Fibroblast of pulmonary artery (primary cell): ENCODE measurements at regions not wholly inside any gene's neighbourhood (a gene's known extent, or its start where the extent isn't known, plus 50 kb on each side); places are given as distances from the start of the nearest gene placed in this dataset.

Experiments
- DNase-seq: peaks from one replicate; pipeline ENCODE4 v3.0.0-alpha.2; 2010; ENCODE audit warnings: low read depth
- H3K4me3 ChIP-seq: replicated peaks from 2 replicates; pipeline ENCODE4 v1.5.1; 2011; ENCODE audit warnings: low read depth, mild to moderate bottlenecking, control low read depth, low read length, moderate library complexity
- TF ChIP-seq, protein P1 (sequence below): IDR thresholded peaks from 2 replicates; pipeline ENCODE4 v1.5.1; 2011; ENCODE audit warnings: mild to moderate bottlenecking, control low read depth, low read length, inconsistent platforms; ENCODE audit errors: missing control alignments

DNA sequence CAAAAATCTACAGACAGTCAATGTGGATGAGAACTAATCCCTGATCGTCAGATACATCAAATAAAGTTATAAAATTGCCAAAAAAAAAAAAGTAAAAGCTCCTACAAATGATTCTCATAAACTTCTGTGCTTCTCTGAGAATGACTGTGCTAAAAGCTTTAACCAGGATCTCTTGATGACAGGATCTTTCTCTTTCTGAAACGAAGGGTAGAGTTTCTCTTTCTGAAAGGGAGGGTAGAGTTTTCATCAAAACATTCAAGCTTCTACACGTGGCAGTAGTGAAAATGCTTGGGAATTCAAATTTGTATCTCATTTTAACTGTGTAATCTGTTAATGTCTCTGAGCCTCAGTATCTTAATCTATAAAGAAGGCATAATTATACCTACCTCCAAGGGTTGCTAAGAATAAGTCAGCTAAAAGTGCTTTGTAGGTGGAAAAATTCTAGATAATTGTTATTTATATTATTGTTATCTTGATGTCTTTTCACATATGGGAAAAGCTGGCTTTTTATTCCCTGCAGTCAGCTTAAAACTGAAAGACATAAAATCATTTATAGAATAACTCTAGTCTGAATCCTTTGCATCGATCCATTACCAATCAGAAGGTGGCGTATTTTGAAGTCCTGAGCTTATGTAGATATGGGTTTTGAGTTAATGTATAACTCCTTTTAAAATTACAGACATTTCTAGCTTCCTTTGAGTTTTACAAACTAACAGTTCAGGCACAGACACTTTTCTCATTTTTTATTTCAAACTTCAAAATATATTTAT is 157.4 kb downstream of the DACT1 start:
- no peak overlapping the region for H3K4me3 ChIP-seq
- TF ChIP-seq, protein P1, sequence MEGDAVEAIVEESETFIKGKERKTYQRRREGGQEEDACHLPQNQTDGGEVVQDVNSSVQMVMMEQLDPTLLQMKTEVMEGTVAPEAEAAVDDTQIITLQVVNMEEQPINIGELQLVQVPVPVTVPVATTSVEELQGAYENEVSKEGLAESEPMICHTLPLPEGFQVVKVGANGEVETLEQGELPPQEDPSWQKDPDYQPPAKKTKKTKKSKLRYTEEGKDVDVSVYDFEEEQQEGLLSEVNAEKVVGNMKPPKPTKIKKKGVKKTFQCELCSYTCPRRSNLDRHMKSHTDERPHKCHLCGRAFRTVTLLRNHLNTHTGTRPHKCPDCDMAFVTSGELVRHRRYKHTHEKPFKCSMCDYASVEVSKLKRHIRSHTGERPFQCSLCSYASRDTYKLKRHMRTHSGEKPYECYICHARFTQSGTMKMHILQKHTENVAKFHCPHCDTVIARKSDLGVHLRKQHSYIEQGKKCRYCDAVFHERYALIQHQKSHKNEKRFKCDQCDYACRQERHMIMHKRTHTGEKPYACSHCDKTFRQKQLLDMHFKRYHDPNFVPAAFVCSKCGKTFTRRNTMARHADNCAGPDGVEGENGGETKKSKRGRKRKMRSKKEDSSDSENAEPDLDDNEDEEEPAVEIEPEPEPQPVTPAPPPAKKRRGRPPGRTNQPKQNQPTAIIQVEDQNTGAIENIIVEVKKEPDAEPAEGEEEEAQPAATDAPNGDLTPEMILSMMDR, result no peak
- DNase-seq, result no peak

DNA sequence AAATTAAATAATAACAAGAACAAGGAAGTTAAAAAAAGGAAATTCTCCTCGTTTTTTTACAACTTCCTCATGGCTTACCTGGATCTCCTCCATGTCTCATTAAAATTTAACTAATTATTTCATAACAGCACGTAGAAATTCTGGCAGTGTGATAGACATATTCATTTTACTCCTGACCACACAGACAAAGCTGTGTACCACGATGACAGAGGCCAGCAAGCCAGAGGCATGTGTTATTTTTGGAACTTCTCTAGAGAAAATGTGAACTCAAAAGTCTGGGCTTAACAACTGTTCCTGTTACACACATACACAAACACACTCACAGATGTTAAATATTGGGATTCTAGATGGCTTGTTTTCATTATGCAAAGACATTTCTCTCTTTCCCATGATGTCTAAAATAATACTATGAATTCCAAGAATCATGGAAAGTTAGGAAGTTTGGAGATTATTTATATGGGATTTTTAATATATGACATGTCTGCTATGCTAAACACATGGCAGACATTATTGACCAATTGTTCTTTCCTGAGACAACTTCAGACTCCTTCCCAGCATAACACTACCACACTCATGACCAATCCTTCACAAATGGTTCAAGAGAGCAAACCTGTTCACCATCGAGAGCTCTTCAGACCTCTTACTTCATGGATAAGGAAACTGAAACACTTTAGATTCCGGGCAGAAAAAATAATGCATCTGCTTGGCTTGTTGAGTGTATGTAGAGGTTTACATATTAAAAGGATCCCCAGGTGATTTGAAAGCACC is 158.7 kb downstream of the DACT1 start:
- TF ChIP-seq, protein P1, result no peak
- DNase-seq, result no peak
- no peak overlapping the region for H3K4me3 ChIP-seq

DNA sequence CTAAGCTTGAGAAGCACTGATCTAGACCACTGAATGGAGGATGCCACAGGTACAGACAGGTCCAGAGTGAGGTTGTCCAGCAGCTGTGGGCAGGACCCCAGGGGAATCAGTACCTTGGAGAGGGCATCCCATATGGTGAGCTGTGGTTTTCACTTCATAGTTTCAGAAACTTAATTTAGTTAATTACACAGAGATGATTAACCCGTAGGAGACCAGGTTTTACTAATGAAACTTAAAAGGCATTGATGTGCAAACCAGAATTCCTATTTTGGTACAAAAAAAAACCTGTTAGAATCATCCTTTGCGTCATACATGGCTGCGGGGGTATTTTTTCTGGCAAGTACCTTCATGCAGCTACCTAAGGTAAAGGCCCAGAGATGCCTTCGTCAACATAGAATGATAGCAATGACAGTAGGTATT is 159.3 kb downstream of the DACT1 start:
- TF ChIP-seq, protein P1, result no peak
- H3K4me3 ChIP-seq, result no peak overlapping the region
- DNase-seq, result peak; percentile 23

GRCh38 chr14:58798173-58798572 is 160.4 kb downstream of the DACT1 start:
- TF ChIP-seq, protein P1, result no peak
- H3K4me3 ChIP-seq, result no peak overlapping the region
- DNase-seq, result no peak

DNA sequence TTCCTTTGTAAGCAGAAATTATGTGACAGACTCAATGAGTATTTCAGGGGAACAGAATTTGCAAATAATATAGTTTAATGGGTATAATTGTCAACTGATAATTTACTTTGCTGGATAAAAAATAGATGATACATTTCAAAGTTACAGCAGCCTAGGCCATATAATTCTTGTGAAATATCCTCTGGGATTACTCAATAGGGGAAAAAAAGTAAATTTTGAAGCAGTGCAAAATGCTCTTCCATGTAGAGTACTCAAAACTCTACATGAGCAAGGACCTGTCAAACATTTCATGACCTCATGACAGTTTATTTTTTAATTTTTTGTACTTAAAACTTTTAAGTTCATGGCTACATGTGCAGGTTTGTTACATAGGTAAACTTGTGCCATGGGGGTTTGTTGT is 163.3 kb downstream of the DACT1 start:
- no peak overlapping the region for H3K4me3 ChIP-seq
- TF ChIP-seq, protein P1, result no peak
- no peak for DNase-seq

- TF ChIP-seq, protein P1, result no peak
- no peak overlapping the region for H3K4me3 ChIP-seq
- peak; percentile 59 for DNase-seq
Observed at GRCh38 chr14:58805057-58805456, 167.3 kb downstream of the DACT1 start.
